NCI-H1694 treated with DMSO at 0.1 percent for 48 hours (cell line): ENCODE measurements at regions not wholly inside any gene's neighbourhood (a gene's known extent, or its start where the extent isn't known, plus 50 kb on each side); places are given as distances from the start of the nearest gene placed in this dataset.

Experiments used
- DNase-seq: peaks from one replicate; lab custom pipeline; 2025; lab: John Stamatoyannopoulos, UW

- DNase-seq = no peak
These were observed 464.5 kb upstream of the SETBP1 start for GRCh38 chr18:44216169-44216568.

GRCh38 chr18:44227501-44227900 is 453.2 kb upstream of the SETBP1 start:
- DNase-seq = no peak

- DNase-seq = peak; percentile 29
These were observed 451.0 kb upstream of the SETBP1 start for GRCh38 chr18:44229693-44230108.

- DNase-seq = no peak
These were observed 448.8 kb upstream of the SETBP1 start for GRCh38 chr18:44231936-44232335.

GRCh38 chr18:44232500-44232899 is 448.2 kb upstream of the SETBP1 start:
- no peak for DNase-seq

GRCh38 chr18:44238454-44238853 is 442.2 kb upstream of the SETBP1 start:
- no peak for DNase-seq

GRCh38 chr18:44238911-44239310 is 441.8 kb upstream of the SETBP1 start:
- no peak for DNase-seq

GRCh38 chr18:44241020-44241419 is 439.7 kb upstream of the SETBP1 start:
- no peak for DNase-seq

- no peak for DNase-seq
These were observed 435.7 kb upstream of the SETBP1 start for GRCh38 chr18:44245019-44245418.

- DNase-seq = no peak
These were observed 434.7 kb upstream of the SETBP1 start for GRCh38 chr18:44246001-44246400.

GRCh38 chr18:44258086-44258485 is 422.6 kb upstream of the SETBP1 start:
- DNase-seq = no peak

GRCh38 chr18:44258576-44258975 is 422.1 kb upstream of the SETBP1 start:
- no peak for DNase-seq

- DNase-seq = no peak
These were observed 421.1 kb upstream of the SETBP1 start for GRCh38 chr18:44259610-44260009.

GRCh38 chr18:44265437-44265836 is 415.3 kb upstream of the SETBP1 start:
- DNase-seq = no peak

- DNase-seq = no peak
These were observed 407.4 kb upstream of the SETBP1 start for GRCh38 chr18:44273298-44273697.

GRCh38 chr18:44280479-44280878 is 400.2 kb upstream of the SETBP1 start:
- no peak for DNase-seq

- DNase-seq = no peak
These were observed 394.6 kb upstream of the SETBP1 start for GRCh38 chr18:44286049-44286448.

GRCh38 chr18:44290366-44290977 is 390.2 kb upstream of the SETBP1 start:
- no peak for DNase-seq

- DNase-seq = no peak
These were observed 382.1 kb upstream of the SETBP1 start for GRCh38 chr18:44298566-44298965.

- DNase-seq = no peak
These were observed 371.5 kb upstream of the SETBP1 start for GRCh38 chr18:44309185-44309584.

GRCh38 chr18:44320619-44321460 is 359.8 kb upstream of the SETBP1 start:
- no peak for DNase-seq

- DNase-seq = no peak
These were observed 358.7 kb upstream of the SETBP1 start for GRCh38 chr18:44321868-44322590.

- DNase-seq = no peak
These were observed 357.6 kb upstream of the SETBP1 start for GRCh38 chr18:44323125-44323524.
